Astrocyte (in vitro differentiated cells and primary cell): ENCODE measurements at regions not wholly inside any gene's neighbourhood (a gene's known extent, or its start where the extent isn't known, plus 50 kb on each side); places are given as distances from the start of the nearest gene placed in this dataset.

Experiments
- CTCF ChIP-seq: IDR thresholded peaks from 2 replicates; pipeline ENCODE4 v1.5.1; 2011; ENCODE audit warnings: low read depth, mild to moderate bottlenecking, inconsistent platforms, low read length, moderate library complexity; ENCODE audit not compliant: insufficient read depth
- EZH2 ChIP-seq: IDR thresholded peaks from 2 replicates; pipeline ENCODE4 v1.6.1; 2012; ENCODE audit warnings: mild to moderate bottlenecking, low read length, inconsistent platforms; ENCODE audit not compliant: insufficient read depth

- TF ChIP-seq CTCF: no peak
- TF ChIP-seq EZH2: no peak
Observed at GRCh38 chr2:60168247-60168646, 385.2 kb downstream of the BCL11A start.
